GM10266 (cell line): ENCODE measurements at regions not wholly inside any gene's neighbourhood (a gene's known extent, or its start where the extent isn't known, plus 50 kb on each side); places are given as distances from the start of the nearest gene placed in this dataset.
"Not testable (repeated sequence)": the region's sequence is repeated elsewhere in the genome, so short reads cannot be mapped to it uniquely, and the experiment has no call there.

Source experiments
- DNase-seq: peaks from one replicate; pipeline ENCODE4 v3.0.0; 2012; ENCODE audit errors: extremely low spot score
- CTCF ChIP-seq: IDR thresholded peaks from 2 replicates; pipeline ENCODE4 v1.5.1; 2012; ENCODE audit warnings: mild to moderate bottlenecking, low read depth; ENCODE audit not compliant: control insufficient read depth, insufficient read depth; ENCODE audit errors: missing control alignments

- TF ChIP-seq CTCF, result no peak
- no peak for DNase-seq
These were observed 145.7 kb upstream of the ESX1 start for GRCh38 chrX:104400387-104400786.

- no peak for TF ChIP-seq CTCF
- DNase-seq, result no peak
These were observed 137.6 kb upstream of the ESX1 start for GRCh38 chrX:104392350-104392749.

GRCh38 chrX:104391906-104392305, 137.2 kb upstream of the ESX1 start:
- TF ChIP-seq CTCF, result no peak
- DNase-seq, result no peak

- no peak for DNase-seq
- no peak for TF ChIP-seq CTCF
These were observed 122.2 kb upstream of the ESX1 start for GRCh38 chrX:104376937-104377336.

GRCh38 chrX:104372547-104372946, 117.8 kb upstream of the ESX1 start:
- TF ChIP-seq CTCF, result no peak

GRCh38 chrX:104370089-104370488, 115.4 kb upstream of the ESX1 start:
- no peak for DNase-seq
- no peak for TF ChIP-seq CTCF

More at GRCh38 chrX:104372547-104372946, 117.8 kb upstream of the ESX1 start:
- DNase-seq, result no peak

- not testable (repeated sequence) for DNase-seq
These were observed 106.0 kb upstream of the ESX1 start for GRCh38 chrX:104360774-104361173.

GRCh38 chrX:104359124-104359523, 104.4 kb upstream of the ESX1 start:
- DNase-seq, result no peak
- TF ChIP-seq CTCF, result no peak
